H1 (cell line): ENCODE measurements at regions not wholly inside any gene's neighbourhood (a gene's known extent, or its start where the extent isn't known, plus 50 kb on each side); places are given as distances from the start of the nearest gene placed in this dataset.

Experiments
- CTCF ChIA-PET: fragments of 300-600 bp; sonication (Branson Sonifier 250); formaldehyde crosslinking; loops from one replicate; lab custom pipeline; 2021; ENCODE audit not compliant: partially characterized antibody; lab: Charles Lee
- POLR2A ChIA-PET: fragments of 300-600 bp; sonication (Branson Sonifier 250); formaldehyde crosslinking; loops from one replicate; lab custom pipeline; 2021; ENCODE audit warnings: inconsistent platforms; ENCODE audit not compliant: partially characterized antibody; lab: Charles Lee
- DNase-seq, 2 experiments: peaks; one replicate each; pipeline versions ENCODE4 v3.0.0 to v3.0.0-alpha.2; 2010 to 2022; ENCODE audit warnings: low spot score in 2 of 2, low read depth in 1 of 2, mixed read lengths in 1 of 2
- FAIRE-seq: peaks from 2 replicates; lab custom pipeline; 2011; peaks lifted over from hg19 to GRCh38; lab: Jason Lieb, UNC
- H2AFZ ChIP-seq: 2 replicates; pipeline ENCODE4 v1.8.1; 2012; ENCODE audit warnings: low read length, inconsistent platforms
- H2AK5ac ChIP-seq: 2 replicates; pipeline ENCODE4 v1.6.1; 2013; ENCODE audit warnings: low read depth, low read length
- H2BK120ac ChIP-seq: replicated peaks from 2 replicates; pipeline ENCODE3; 2013; ENCODE audit warnings: low read depth, low read length, inconsistent platforms
- H2BK12ac ChIP-seq: 2 replicates; pipeline ENCODE4 v1.6.1; 2013; ENCODE audit warnings: low read depth, low read length
- H2BK15ac ChIP-seq: 2 replicates; pipeline ENCODE4 v1.6.1; 2013; ENCODE audit warnings: low read length
- H2BK20ac ChIP-seq: 2 replicates; pipeline ENCODE4 v1.6.1; 2013; ENCODE audit warnings: low read length
- H2BK5ac ChIP-seq: 2 replicates; pipeline ENCODE4 v1.6.1; 2013; ENCODE audit warnings: low read depth, low read length
- H3K14ac ChIP-seq: 2 replicates; pipeline ENCODE4 v1.6.1; 2013; ENCODE audit warnings: inconsistent platforms; ENCODE audit not compliant: insufficient read length
- H3K18ac ChIP-seq: 2 replicates; pipeline ENCODE4 v1.6.1; 2013; ENCODE audit warnings: low read length; ENCODE audit errors: extremely low read depth
- H3K23ac ChIP-seq: 2 replicates; pipeline ENCODE4 v1.6.1; 2013; ENCODE audit warnings: inconsistent platforms; ENCODE audit not compliant: insufficient read length
- H3K23me2 ChIP-seq: 2 replicates; pipeline ENCODE4 v1.6.1; 2013; ENCODE audit warnings: low read depth, low read length
- H3K27ac ChIP-seq: 2 replicates; pipeline ENCODE4 v1.6.1; 2011; ENCODE audit warnings: low read depth, low read length, inconsistent platforms
- H3K27me3 ChIP-seq, 4 experiments: replicated peaks in 1 of 4; 1 replicate in 1 of 4; 2 replicates in 3 of 4; pipeline versions ENCODE4 v1.6.1 to v1.8.1; 2011 to 2013; ENCODE audit warnings: low read length in 3 of 4, mild to moderate bottlenecking in 3 of 4, inconsistent platforms in 2 of 4, mixed read lengths in 2 of 4, moderate library complexity in 1 of 4; ENCODE audit not compliant: control insufficient read depth in 3 of 4, insufficient read depth in 3 of 4; ENCODE audit errors: extremely low read depth in 1 of 4
- H3K36me3 ChIP-seq, 4 experiments: 2 replicates each; pipeline versions ENCODE4 v1.6.1 to v1.8.1; 2011 to 2013; ENCODE audit warnings: mild to moderate bottlenecking in 4 of 4, low read length in 3 of 4, moderate library complexity in 2 of 4, control low read depth in 1 of 4, inconsistent platforms in 1 of 4; ENCODE audit not compliant: insufficient read depth in 4 of 4, control insufficient read depth in 2 of 4
- H3K4ac ChIP-seq: replicated peaks from 2 replicates; pipeline ENCODE3; 2013; ENCODE audit warnings: low read length, low read depth, mixed read lengths, inconsistent platforms; ENCODE audit not compliant: insufficient read length
- H3K4me1 ChIP-seq, 4 experiments: replicated peaks in 1 of 4; 1 replicate in 1 of 4; 2 replicates in 3 of 4; pipeline versions ENCODE4 v1.6.1 to v1.8.1; 2011 to 2013; ENCODE audit warnings: low read length in 3 of 4, inconsistent platforms in 2 of 4, mixed read lengths in 1 of 4; ENCODE audit not compliant: insufficient read depth in 4 of 4, control insufficient read depth in 3 of 4
- H3K4me2 ChIP-seq, 2 experiments: 2 replicates each; pipeline versions ENCODE4 v1.6.1 to v1.8.1; 2011 to 2013; ENCODE audit warnings: low read depth in 2 of 2, low read length in 2 of 2, control low read depth in 1 of 2, inconsistent platforms in 1 of 2, mild to moderate bottlenecking in 1 of 2; ENCODE audit not compliant: insufficient read depth in 1 of 2
- H3K4me3 ChIP-seq, 4 experiments: fragments of 200-600, 300-600 bp in 1 of 4; sonication (generic), shearing (Covaris generic), sonication (Bioruptor Twin) in 1 of 4; 2 replicates each; pipeline versions ENCODE4 v1.5.1 to v1.8.1; 2011 to 2016; ENCODE audit warnings: low read length in 4 of 4, low read depth in 3 of 4, control low read depth in 2 of 4, inconsistent platforms in 2 of 4, mild to moderate bottlenecking in 2 of 4, mixed read lengths in 1 of 4, moderate library complexity in 1 of 4; ENCODE audit not compliant: insufficient read depth in 2 of 4; ENCODE audit errors: extremely low read depth in 1 of 4
- H3K56ac ChIP-seq: replicated peaks from 2 replicates; pipeline ENCODE3; 2013; ENCODE audit warnings: low read depth, mild to moderate bottlenecking, mixed read lengths, low read length, inconsistent platforms; ENCODE audit not compliant: insufficient read length
- H3K79me1 ChIP-seq: 2 replicates; pipeline ENCODE4 v1.6.1; 2013; ENCODE audit warnings: low read depth, low read length, control low read depth
- H3K79me2 ChIP-seq, 2 experiments: 2 replicates each; pipeline versions ENCODE4 v1.6.1 to v1.8.1; 2012 to 2013; ENCODE audit warnings: low read length in 2 of 2, mild to moderate bottlenecking in 2 of 2, inconsistent platforms in 1 of 2; ENCODE audit not compliant: insufficient read depth in 2 of 2, control insufficient read depth in 1 of 2
- H3K9ac ChIP-seq, 4 experiments: replicated peaks in 1 of 4; 1 replicate in 1 of 4; 2 replicates in 3 of 4; pipeline versions ENCODE4 v1.6.1 to v1.8.1; 2011 to 2013; ENCODE audit warnings: low read depth in 3 of 4, low read length in 3 of 4, control low read depth in 2 of 4, mild to moderate bottlenecking in 2 of 4, moderate library complexity in 2 of 4, inconsistent platforms in 1 of 4; ENCODE audit errors: extremely low read depth in 1 of 4
- H3K9me3 ChIP-seq, 2 experiments: 2 replicates each; pipeline versions ENCODE4 v1.6.1 to v1.8.1; 2012 to 2013; ENCODE audit warnings: mild to moderate bottlenecking in 2 of 2, moderate library complexity in 2 of 2, control low read depth in 1 of 2, inconsistent platforms in 1 of 2, low read depth in 1 of 2, low read length in 1 of 2, mixed read lengths in 1 of 2; ENCODE audit not compliant: insufficient read depth in 2 of 2
- H4K20me1 ChIP-seq, 2 experiments: replicated peaks in 1 of 2; 2 replicates each; pipeline versions ENCODE3 to v1.8.1; 2011 to 2013; ENCODE audit warnings: inconsistent platforms in 2 of 2, low read length in 2 of 2, mild to moderate bottlenecking in 1 of 2; ENCODE audit not compliant: insufficient read depth in 2 of 2, control insufficient read depth in 1 of 2
- H4K5ac ChIP-seq: 2 replicates; pipeline ENCODE4 v1.6.1; 2013; ENCODE audit warnings: low read length, low read depth, mixed read lengths, inconsistent platforms; ENCODE audit not compliant: insufficient read length
- H4K8ac ChIP-seq: 2 replicates; pipeline ENCODE4 v1.8.0; 2013; ENCODE audit warnings: mild to moderate bottlenecking, moderate library complexity, low read length, inconsistent platforms; ENCODE audit not compliant: insufficient read depth; ENCODE audit errors: extremely low read depth
- H4K91ac ChIP-seq: replicated peaks from 2 replicates; pipeline ENCODE3; 2013; ENCODE audit warnings: low read length, mixed read lengths, inconsistent platforms; ENCODE audit not compliant: insufficient read length
- HDAC2 ChIP-seq, 2 experiments: fragments of 300-600 bp in 1 of 2; sonication (generic) in 1 of 2; IDR thresholded peaks; 2 replicates each; pipeline ENCODE4 v1.6.1; 2011 to 2012; ENCODE audit warnings: low read depth in 2 of 2, low read length in 2 of 2, mild to moderate bottlenecking in 2 of 2, moderate library complexity in 2 of 2, borderline replicate concordance in 1 of 2, inconsistent platforms in 1 of 2
- KDM1A ChIP-seq: fragments of 200-600, 300-600 bp; sonication (generic); IDR thresholded peaks from 2 replicates; pipeline ENCODE4 v1.7.1; 2016; ENCODE audit warnings: mild to moderate bottlenecking, low read length, borderline replicate concordance
- KDM4A ChIP-seq: IDR thresholded peaks from one replicate; pipeline ENCODE4 v1.7.1; 2012; ENCODE audit warnings: low read depth, mild to moderate bottlenecking, moderate library complexity, low read length, inconsistent platforms; ENCODE audit not compliant: severe bottlenecking
- NANOG ChIP-seq: IDR thresholded peaks from 2 replicates; pipeline ENCODE4 v1.6.1; 2011; ENCODE audit warnings: low read length, low read depth, mild to moderate bottlenecking, inconsistent platforms; ENCODE audit not compliant: insufficient read depth, poor library complexity, severe bottlenecking
- PHF8 ChIP-seq: fragments of 200-600 bp; sonication (generic); conservative IDR thresholded peaks from 2 replicates; pipeline ENCODE4 v1.7.1; 2012; ENCODE audit warnings: low read depth, mild to moderate bottlenecking, inconsistent platforms, low read length, moderate library complexity
- POLR2AphosphoS5 ChIP-seq: IDR thresholded peaks from 2 replicates; pipeline ENCODE4 v1.6.1; 2011; ENCODE audit warnings: low read depth, low read length
- RBBP5 ChIP-seq: IDR thresholded peaks from 2 replicates; pipeline ENCODE4 v1.7.1; 2012; ENCODE audit warnings: low read depth, mild to moderate bottlenecking, inconsistent platforms, low read length, moderate library complexity, borderline replicate concordance
- RFX5 ChIP-seq: IDR thresholded peaks from 2 replicates; pipeline ENCODE4 v1.6.1; 2011; ENCODE audit warnings: low read depth, low read length, improper control_type of control experiment, borderline replicate concordance
- RNF2 ChIP-seq: fragments of 200-900, 300-1000 bp; sonication (generic); IDR thresholded peaks from 2 replicates; pipeline ENCODE4 v1.7.1; 2016; ENCODE audit warnings: borderline replicate concordance, low read depth, mild to moderate bottlenecking, antibody characterized with exemption, low read length; ENCODE audit not compliant: poor library complexity, severe bottlenecking; ENCODE audit errors: missing control alignments
- SIRT6 ChIP-seq: IDR thresholded peaks from one replicate; pipeline ENCODE4 v1.7.1; 2012; ENCODE audit warnings: low read length, inconsistent platforms
- TCF12 ChIP-seq: IDR thresholded peaks from 2 replicates; pipeline ENCODE4 v1.6.1; 2011; ENCODE audit warnings: low read depth, mild to moderate bottlenecking, low read length
- WGBS, 2 experiments: shearing (Covaris generic) in 1 of 2; methylation state at CpG; one replicate each; pipeline versions ENCODE4 v1.1.6 to v1.1.7; 2013 to 2015; ENCODE audit warnings: low lambda C conversion rate in 2 of 2, mixed read lengths in 2 of 2, inconsistent platforms in 1 of 2, low coverage in 1 of 2, missing lambda C conversion rate in 1 of 2; ENCODE audit not compliant: insufficient replicate concordance in 2 of 2, insufficient coverage in 1 of 2, insufficient read length in 1 of 2; ENCODE audit errors: extremely low coverage in 1 of 2, missing lambda C conversion rate in 1 of 2; 5-methylcytosine and 5-hydroxymethylcytosine counted together
- TF ChIP-seq, protein P1 (sequence below): IDR thresholded peaks from 2 replicates; pipeline ENCODE4 v1.6.1; 2012; ENCODE audit warnings: inconsistent platforms

DNA sequence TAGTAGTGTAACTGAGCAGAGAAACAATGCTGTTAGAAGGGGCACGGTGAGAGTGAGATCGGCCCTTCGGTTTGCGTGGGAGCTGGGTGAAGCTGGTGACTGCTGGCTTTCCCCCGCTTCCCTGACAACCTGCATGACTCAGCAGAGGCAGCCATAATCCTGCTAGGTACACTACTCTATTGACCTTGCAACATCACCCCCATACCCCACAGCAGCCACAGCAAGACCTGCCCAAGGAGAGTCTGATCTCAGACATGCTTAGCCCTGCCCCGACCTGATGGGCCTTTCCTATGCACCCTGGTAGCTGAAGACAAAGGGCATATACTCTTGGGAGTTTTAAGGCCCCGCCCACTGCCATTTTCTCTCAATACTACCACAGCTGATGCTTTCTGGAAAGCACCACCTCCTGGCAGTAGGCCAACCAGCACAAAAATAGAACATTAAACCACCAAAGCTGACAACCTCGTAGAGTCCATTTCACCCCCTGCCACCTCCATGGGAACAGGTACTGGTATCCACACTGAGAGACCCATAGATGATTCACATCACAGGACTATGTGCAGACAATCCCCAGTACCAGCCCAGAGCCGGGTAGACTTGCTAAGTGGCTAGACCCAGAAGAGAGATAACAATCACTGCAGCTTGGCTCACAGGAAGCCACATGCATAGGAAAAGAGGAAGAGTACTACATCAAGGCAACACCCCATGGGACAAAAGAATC is 75.9 kb upstream of the RGS6 start:
- no peak overlapping the region for H3K56ac ChIP-seq
- CTCF ChIA-PET: interaction anchor here (0.8 to 5.5 kb wide), 4 partner anchors 62 to 103 kb away, joined by 4 to 27 read pairs (median 16); no protein-coding TSS in a partner anchor
- H2AK5ac ChIP-seq: no peak overlapping the region
- no peaks in the 10 kb centered on the region for H3K36me3 ChIP-seq
- no peak overlapping the region for H3K27ac ChIP-seq
- no peak overlapping the region for H4K91ac ChIP-seq
- H2BK15ac ChIP-seq: no peak overlapping the region
- H3K14ac ChIP-seq: no peak overlapping the region
- H2BK12ac ChIP-seq: no peak overlapping the region
- H3K23me2 ChIP-seq: no peaks in the 10 kb centered on the region
- no peak overlapping the region for H2BK20ac ChIP-seq
- no peak for FAIRE-seq
- H3K23ac ChIP-seq: no peak overlapping the region
- no peak overlapping the region for H3K4me3 ChIP-seq
- no peak overlapping the region for H3K4ac ChIP-seq
- POLR2A ChIA-PET: no interaction called here
- H4K20me1 ChIP-seq: no peaks in the 10 kb centered on the region
- no peak for DNase-seq
- H3K4me2 ChIP-seq: no peak overlapping the region
- 90% methylated on average over 9 of the region's 9 CpGs; no CpG with 5 or more reads in 1 of the 2 experiments for WGBS, 2 experiments
- no peaks in the 10 kb centered on the region for H3K27me3 ChIP-seq
- H2BK120ac ChIP-seq: no peak overlapping the region
- H3K9me3 ChIP-seq: no peaks in the 10 kb centered on the region
- no peak overlapping the region for H3K18ac ChIP-seq
- no peaks in the 10 kb centered on the region for H3K4me1 ChIP-seq
- no peak overlapping the region for H2AFZ ChIP-seq
- no peaks in the 10 kb centered on the region for H3K79me2 ChIP-seq
- H3K79me1 ChIP-seq: no peaks in the 10 kb centered on the region
- H4K8ac ChIP-seq: no peak overlapping the region
- no peak overlapping the region for H2BK5ac ChIP-seq
- no peak overlapping the region for H4K5ac ChIP-seq
- H3K9ac ChIP-seq: no peak overlapping the region
- TF ChIP-seq KDM1A (no peak), PHF8 (no peak), KDM4A (no peak), RFX5 (no peak), SIRT6 (no peak), RNF2 (no peak), NANOG (no peak), RBBP5 (no peak), TCF12 (no peak), POLR2AphosphoS5 (no peak), HDAC2 (IDR thresholded peaks at IDR 0.05; ENCODE audit: borderline replicate concordance in 1 of 2, low read depth in 2 of 2, low read length in 2 of 2) (no peak)
- TF ChIP-seq, protein P1, sequence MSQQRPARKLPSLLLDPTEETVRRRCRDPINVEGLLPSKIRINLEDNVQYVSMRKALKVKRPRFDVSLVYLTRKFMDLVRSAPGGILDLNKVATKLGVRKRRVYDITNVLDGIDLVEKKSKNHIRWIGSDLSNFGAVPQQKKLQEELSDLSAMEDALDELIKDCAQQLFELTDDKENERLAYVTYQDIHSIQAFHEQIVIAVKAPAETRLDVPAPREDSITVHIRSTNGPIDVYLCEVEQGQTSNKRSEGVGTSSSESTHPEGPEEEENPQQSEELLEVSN: no peak
